Osteocyte (in vitro differentiated cells): ENCODE measurements at regions not wholly inside any gene's neighbourhood (a gene's known extent, or its start where the extent isn't known, plus 50 kb on each side); places are given as distances from the start of the nearest gene placed in this dataset.

Source experiments
- DNase-seq: peaks from one replicate; pipeline ENCODE4 v3.0.0; 2021; ENCODE audit warnings: mixed read lengths; ENCODE audit not compliant: unreplicated experiment; ENCODE audit errors: extremely low spot score
- H3K27ac Mint-ChIP-seq: one replicate; pipeline ENCODE4 v1.8.0; 2021; ENCODE audit warnings: mild to moderate bottlenecking, mixed read lengths; ENCODE audit not compliant: unreplicated experiment
- H3K27me3 Mint-ChIP-seq: one replicate; pipeline ENCODE4 v1.8.0; 2021; ENCODE audit warnings: mixed read lengths; ENCODE audit not compliant: unreplicated experiment
- H3K36me3 Mint-ChIP-seq: one replicate; pipeline ENCODE4 v1.8.0; 2021; ENCODE audit warnings: mixed read lengths; ENCODE audit not compliant: unreplicated experiment
- H3K4me1 Mint-ChIP-seq: one replicate; pipeline ENCODE4 v1.8.0; 2021; ENCODE audit warnings: mixed read lengths; ENCODE audit not compliant: unreplicated experiment
- H3K4me3 Mint-ChIP-seq: one replicate; pipeline ENCODE4 v1.8.0; 2021; ENCODE audit warnings: mild to moderate bottlenecking, moderate library complexity, mixed read lengths; ENCODE audit not compliant: unreplicated experiment
- H3K9me3 Mint-ChIP-seq: one replicate; pipeline ENCODE4 v1.8.0; 2021; ENCODE audit warnings: mixed read lengths; ENCODE audit not compliant: unreplicated experiment
- CTCF ChIP-seq: fragments of 200-600 bp; sonication (generic); IDR thresholded peaks from 2 replicates; pipeline ENCODE4 v1.5.0; 2021; ENCODE audit warnings: antibody characterized with exemption, mild to moderate bottlenecking, moderate library complexity

- H3K27ac Mint-ChIP-seq, result no peak overlapping the region
- DNase-seq, result no peak
- H3K27me3 Mint-ChIP-seq, result no peaks in the 10 kb centered on the region
- no peak overlapping the region for H3K4me3 Mint-ChIP-seq
- no peaks in the 10 kb centered on the region for H3K36me3 Mint-ChIP-seq
- no peaks in the 10 kb centered on the region for H3K9me3 Mint-ChIP-seq
- H3K4me1 Mint-ChIP-seq, result no peaks in the 10 kb centered on the region
- TF ChIP-seq CTCF, result no peak
Measured at GRCh38 chr1:191561276-191561675, 597.0 kb upstream of the RGS18 start.

- Mint-ChIP-seq H3K36me3 (no peaks in the 10 kb centered on the region), H3K27me3 (no peaks in the 10 kb centered on the region), H3K4me1 (no peaks in the 10 kb centered on the region), H3K9me3 (no peaks in the 10 kb centered on the region), H3K4me3 (no peak overlapping the region), H3K27ac (no peak overlapping the region)
- no peak for DNase-seq
- no peak for TF ChIP-seq CTCF
Measured at GRCh38 chr1:191564275-191564674, 594.0 kb upstream of the RGS18 start.

- Mint-ChIP-seq H3K4me1 (peaks cover 16% of the 10 kb centered on the region), H3K4me3 (no peak overlapping the region), H3K9me3 (no peaks in the 10 kb centered on the region), H3K27me3 (no peaks in the 10 kb centered on the region), H3K36me3 (no peaks in the 10 kb centered on the region), H3K27ac (no peak overlapping the region)
- no peak for TF ChIP-seq CTCF
- DNase-seq, result no peak
Measured at GRCh38 chr1:191572479-191572878, 585.8 kb upstream of the RGS18 start.

- no peak for DNase-seq
- H3K36me3 Mint-ChIP-seq, result no peaks in the 10 kb centered on the region
- H3K4me1 Mint-ChIP-seq, result peaks cover 19% of the 10 kb centered on the region
- H3K27ac Mint-ChIP-seq, result no peak overlapping the region
- peaks cover 5% of the 10 kb centered on the region for H3K9me3 Mint-ChIP-seq
- no peak for TF ChIP-seq CTCF
- no peak overlapping the region for H3K4me3 Mint-ChIP-seq
- H3K27me3 Mint-ChIP-seq, result no peaks in the 10 kb centered on the region
Measured at GRCh38 chr1:191575180-191575579, 583.1 kb upstream of the RGS18 start.

GRCh38 chr1:191575746-191576145 is 582.5 kb upstream of the RGS18 start:
- DNase-seq, result no peak
- H3K4me3 Mint-ChIP-seq, result no peak overlapping the region
- TF ChIP-seq CTCF, result no peak
- no peaks in the 10 kb centered on the region for H3K27me3 Mint-ChIP-seq
- H3K27ac Mint-ChIP-seq, result peak overlapping the region; percentile 16
- peaks cover 5% of the 10 kb centered on the region for H3K9me3 Mint-ChIP-seq
- no peaks in the 10 kb centered on the region for H3K36me3 Mint-ChIP-seq
- peaks cover 19% of the 10 kb centered on the region for H3K4me1 Mint-ChIP-seq
